Fibroblast of lung (primary cell): ENCODE measurements at regions not wholly inside any gene's neighbourhood (a gene's known extent, or its start where the extent isn't known, plus 50 kb on each side); places are given as distances from the start of the nearest gene placed in this dataset.

Experiments
- EZH2 ChIP-seq: IDR thresholded peaks from 2 replicates; pipeline ENCODE4 v1.5.1; 2012; ENCODE audit warnings: low read length, control low read depth, mild to moderate bottlenecking; ENCODE audit errors: missing control alignments
- TF ChIP-seq, protein P1 (sequence below), 2 donors: IDR thresholded peaks in 1 of 2; conservative IDR thresholded peaks in 1 of 2; 1 replicate in 1 of 2; 2 replicates in 1 of 2; pipeline ENCODE4 v1.5.1; 2011 to 2012; ENCODE audit warnings: low read length in 2 of 2, control low read depth in 1 of 2, inconsistent platforms in 1 of 2, low read depth in 1 of 2, mild to moderate bottlenecking in 1 of 2

DNA sequence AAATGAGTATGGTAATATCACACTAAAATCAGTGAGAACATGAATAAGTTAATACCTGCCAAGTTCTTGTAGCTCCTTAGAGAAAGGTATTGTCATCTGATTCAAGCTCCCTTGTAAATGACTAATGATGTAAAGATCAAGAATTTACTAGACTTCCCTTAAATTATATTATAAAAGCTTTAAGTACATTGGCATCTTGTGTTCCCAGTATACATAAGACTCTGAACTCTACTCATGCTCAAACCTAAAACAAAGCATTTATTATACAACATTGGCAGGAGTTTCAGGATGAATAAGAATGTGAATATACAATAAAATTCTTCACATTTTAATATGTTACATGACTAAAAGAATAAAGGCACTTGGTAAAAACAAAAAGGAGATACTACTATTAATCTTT, 126.8 kb upstream of the UNC5C start:
- TF ChIP-seq, protein P1, sequence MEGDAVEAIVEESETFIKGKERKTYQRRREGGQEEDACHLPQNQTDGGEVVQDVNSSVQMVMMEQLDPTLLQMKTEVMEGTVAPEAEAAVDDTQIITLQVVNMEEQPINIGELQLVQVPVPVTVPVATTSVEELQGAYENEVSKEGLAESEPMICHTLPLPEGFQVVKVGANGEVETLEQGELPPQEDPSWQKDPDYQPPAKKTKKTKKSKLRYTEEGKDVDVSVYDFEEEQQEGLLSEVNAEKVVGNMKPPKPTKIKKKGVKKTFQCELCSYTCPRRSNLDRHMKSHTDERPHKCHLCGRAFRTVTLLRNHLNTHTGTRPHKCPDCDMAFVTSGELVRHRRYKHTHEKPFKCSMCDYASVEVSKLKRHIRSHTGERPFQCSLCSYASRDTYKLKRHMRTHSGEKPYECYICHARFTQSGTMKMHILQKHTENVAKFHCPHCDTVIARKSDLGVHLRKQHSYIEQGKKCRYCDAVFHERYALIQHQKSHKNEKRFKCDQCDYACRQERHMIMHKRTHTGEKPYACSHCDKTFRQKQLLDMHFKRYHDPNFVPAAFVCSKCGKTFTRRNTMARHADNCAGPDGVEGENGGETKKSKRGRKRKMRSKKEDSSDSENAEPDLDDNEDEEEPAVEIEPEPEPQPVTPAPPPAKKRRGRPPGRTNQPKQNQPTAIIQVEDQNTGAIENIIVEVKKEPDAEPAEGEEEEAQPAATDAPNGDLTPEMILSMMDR (conservative IDR thresholded peaks at IDR 0.05 in 1 of 2, IDR thresholded peaks at IDR 0.05 in 1 of 2; ENCODE audit: low read depth in 1 of 2, low read length in 2 of 2) = no peak
- TF ChIP-seq EZH2 = no peak
